GM12872 (cell line): ENCODE measurements at regions not wholly inside any gene's neighbourhood (a gene's known extent, or its start where the extent isn't known, plus 50 kb on each side); places are given as distances from the start of the nearest gene placed in this dataset.

ENCODE experiments used
- TF ChIP-seq, protein P1 (sequence below): IDR thresholded peaks from 3 replicates; pipeline ENCODE4 v1.5.1; 2011; ENCODE audit warnings: low read depth, mild to moderate bottlenecking, low read length, moderate library complexity; ENCODE audit not compliant: insufficient read depth

DNA sequence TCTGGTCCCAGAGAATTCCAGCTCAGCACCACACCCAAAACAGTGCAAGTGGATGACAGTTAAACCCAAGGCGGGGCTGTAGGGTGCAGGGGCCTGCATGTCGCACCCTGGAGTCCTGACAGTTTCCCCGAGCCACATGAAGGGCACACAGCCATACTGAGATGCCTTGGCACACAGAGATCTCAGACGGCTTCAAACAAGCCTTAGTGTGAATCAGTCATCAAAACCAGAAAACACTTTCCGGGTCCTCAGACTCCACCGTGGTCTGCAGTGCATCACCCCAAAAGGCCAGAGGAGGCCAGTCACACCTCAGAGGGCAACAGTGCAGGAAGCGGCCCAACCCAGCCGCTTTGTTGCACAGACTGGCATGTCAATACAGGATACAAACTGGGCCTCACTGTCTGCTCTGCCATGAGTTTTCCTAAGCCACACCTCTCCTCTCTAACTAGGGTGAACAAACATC, 64.6 kb upstream of the ENPP6 start:
- TF ChIP-seq, protein P1, sequence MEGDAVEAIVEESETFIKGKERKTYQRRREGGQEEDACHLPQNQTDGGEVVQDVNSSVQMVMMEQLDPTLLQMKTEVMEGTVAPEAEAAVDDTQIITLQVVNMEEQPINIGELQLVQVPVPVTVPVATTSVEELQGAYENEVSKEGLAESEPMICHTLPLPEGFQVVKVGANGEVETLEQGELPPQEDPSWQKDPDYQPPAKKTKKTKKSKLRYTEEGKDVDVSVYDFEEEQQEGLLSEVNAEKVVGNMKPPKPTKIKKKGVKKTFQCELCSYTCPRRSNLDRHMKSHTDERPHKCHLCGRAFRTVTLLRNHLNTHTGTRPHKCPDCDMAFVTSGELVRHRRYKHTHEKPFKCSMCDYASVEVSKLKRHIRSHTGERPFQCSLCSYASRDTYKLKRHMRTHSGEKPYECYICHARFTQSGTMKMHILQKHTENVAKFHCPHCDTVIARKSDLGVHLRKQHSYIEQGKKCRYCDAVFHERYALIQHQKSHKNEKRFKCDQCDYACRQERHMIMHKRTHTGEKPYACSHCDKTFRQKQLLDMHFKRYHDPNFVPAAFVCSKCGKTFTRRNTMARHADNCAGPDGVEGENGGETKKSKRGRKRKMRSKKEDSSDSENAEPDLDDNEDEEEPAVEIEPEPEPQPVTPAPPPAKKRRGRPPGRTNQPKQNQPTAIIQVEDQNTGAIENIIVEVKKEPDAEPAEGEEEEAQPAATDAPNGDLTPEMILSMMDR = peak; percentile 69

DNA sequence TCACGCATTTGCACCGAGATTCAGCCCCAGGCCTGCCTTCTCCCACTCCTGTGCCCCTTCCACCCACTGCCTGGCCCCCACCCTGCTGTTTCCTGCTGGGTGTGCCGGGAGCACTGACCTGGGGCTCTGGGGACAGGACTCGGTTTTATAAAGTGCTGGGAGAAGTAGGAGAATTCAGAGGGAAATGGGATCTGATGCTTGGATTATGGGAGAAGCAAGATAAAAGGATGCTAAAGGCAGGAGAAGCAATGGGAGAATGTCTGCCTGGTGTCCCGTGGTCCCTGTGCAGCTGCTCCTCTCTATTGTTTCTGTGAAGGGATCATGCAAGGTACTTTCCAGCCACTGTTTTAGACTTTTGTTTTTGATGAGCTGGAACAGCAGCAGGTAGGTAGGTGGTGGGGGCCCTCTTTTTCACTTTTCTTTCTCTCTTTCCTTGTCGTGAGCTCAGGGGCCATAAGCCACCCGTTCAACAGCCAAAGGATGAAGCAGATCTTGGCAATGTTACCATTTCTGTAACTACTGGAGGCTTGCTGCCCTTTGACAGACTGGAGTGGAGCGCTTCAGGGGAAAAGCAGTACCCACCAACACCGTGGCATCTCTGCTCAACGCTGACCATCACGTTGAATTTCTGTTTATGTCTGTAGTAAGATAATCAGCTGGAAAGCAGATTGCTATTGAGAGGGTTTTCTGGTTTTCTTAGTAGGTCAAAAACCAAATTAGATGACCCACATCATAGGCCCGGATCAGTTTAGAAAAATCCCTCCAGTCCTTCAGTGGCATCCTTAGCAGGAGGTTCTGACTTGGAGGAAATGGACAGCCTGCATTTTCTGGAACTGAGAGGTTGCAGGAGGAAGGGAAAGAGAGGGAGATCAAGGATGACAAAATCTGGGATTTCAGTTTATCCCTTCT, 63.8 kb upstream of the ENPP6 start:
- TF ChIP-seq, protein P1 = no peak

GRCh38 chr4:184280591-184281071, 63.0 kb upstream of the ENPP6 start:
- TF ChIP-seq, protein P1 = no peak

GRCh38 chr4:184280137-184280536, 62.5 kb upstream of the ENPP6 start:
- TF ChIP-seq, protein P1 = no peak

GRCh38 chr4:184279496-184280061, 61.9 kb upstream of the ENPP6 start:
- TF ChIP-seq, protein P1 = no peak

GRCh38 chr4:184275766-184276165, 58.1 kb upstream of the ENPP6 start:
- TF ChIP-seq, protein P1 = no peak

DNA sequence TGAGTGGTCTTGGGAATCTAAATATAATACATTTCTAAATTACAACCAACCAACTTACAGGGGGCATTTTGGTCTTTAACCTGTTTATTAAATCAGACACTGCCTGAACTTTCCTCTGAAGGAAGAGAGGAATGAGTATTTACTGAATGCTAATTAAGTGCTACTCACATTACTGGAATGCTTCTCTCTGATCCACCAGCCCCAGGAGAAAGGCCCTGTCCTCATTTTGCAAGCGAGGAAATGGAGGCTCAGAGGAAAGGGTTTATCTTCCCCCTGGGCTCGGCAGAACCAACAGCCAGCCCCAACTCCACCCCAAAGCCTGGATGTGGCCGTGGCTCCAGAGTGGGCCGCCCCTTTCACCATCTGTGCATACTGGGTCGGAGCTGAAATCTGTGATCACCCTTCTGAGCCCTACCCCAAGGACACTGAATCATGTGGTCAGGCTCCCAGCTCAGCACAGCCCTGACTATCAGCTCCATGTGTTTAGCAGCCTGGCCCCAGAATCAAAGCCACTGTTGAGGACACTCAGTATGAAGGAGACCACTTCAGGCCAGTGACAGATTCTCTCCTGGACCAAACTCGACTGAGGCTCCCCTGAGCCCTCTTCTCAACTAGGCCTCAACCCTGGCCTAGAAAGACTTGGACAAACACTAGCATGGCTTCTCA, 56.7 kb upstream of the ENPP6 start:
- TF ChIP-seq, protein P1 = no peak
